DND-41 (cell line): ENCODE measurements at regions not wholly inside any gene's neighbourhood (a gene's known extent, or its start where the extent isn't known, plus 50 kb on each side); places are given as distances from the start of the nearest gene placed in this dataset.

Source experiments
- ATAC-seq: fragments of 200-7000 bp; cut with Tn5 transposase; 3 replicates; pipeline ENCODE4 v1.9.1; 2021; ENCODE audit warnings: low read depth; ENCODE audit not compliant: insufficient read depth
- DNase-seq: peaks from one replicate; pipeline ENCODE4 v3.0.0-alpha.2; 2020
- H2AFZ ChIP-seq: 2 replicates; pipeline ENCODE4 v1.6.0; 2012; ENCODE audit warnings: low read depth, low read length
- H3K27ac ChIP-seq: 2 replicates; pipeline ENCODE4 v1.5.1; 2012; ENCODE audit warnings: low read length, inconsistent platforms
- H3K27me3 ChIP-seq: fragments of 200-600 bp; sonication (generic); 2 replicates; pipeline ENCODE4 v1.6.0; 2012; ENCODE audit warnings: low read length, mild to moderate bottlenecking, inconsistent platforms; ENCODE audit not compliant: insufficient read depth, poor library complexity
- H3K36me3 ChIP-seq: 2 replicates; pipeline ENCODE4 v1.5.1; 2012; ENCODE audit warnings: low read length, inconsistent platforms; ENCODE audit not compliant: insufficient read depth
- H3K4me1 ChIP-seq: 2 replicates; pipeline ENCODE4 v1.5.1; 2012; ENCODE audit warnings: mild to moderate bottlenecking, low read length; ENCODE audit not compliant: insufficient read depth
- H3K4me2 ChIP-seq: 2 replicates; pipeline ENCODE4 v1.6.0; 2012; ENCODE audit warnings: mild to moderate bottlenecking, moderate library complexity, low read length, inconsistent platforms; ENCODE audit not compliant: insufficient read depth
- H3K4me3 ChIP-seq, 2 experiments: fragments of 200-600 bp in 1 of 2; shearing (Covaris generic) in 1 of 2; 2 replicates each; pipeline ENCODE4 v1.5.1; 2012 to 2016; ENCODE audit warnings: inconsistent platforms in 2 of 2, low read length in 2 of 2, mild to moderate bottlenecking in 2 of 2, low read depth in 1 of 2, moderate library complexity in 1 of 2
- H3K79me2 ChIP-seq: 2 replicates; pipeline ENCODE4 v1.6.0; 2012; ENCODE audit warnings: low read length, inconsistent platforms; ENCODE audit not compliant: insufficient read depth
- H3K9ac ChIP-seq: 2 replicates; pipeline ENCODE4 v1.6.0; 2012; ENCODE audit warnings: low read depth, mild to moderate bottlenecking, inconsistent platforms, low read length, moderate library complexity
- H3K9me3 ChIP-seq: 2 replicates; pipeline ENCODE4 v1.5.1; 2012; ENCODE audit warnings: low read length, moderate library complexity, mild to moderate bottlenecking, inconsistent platforms; ENCODE audit not compliant: insufficient read depth, severe bottlenecking
- H4K20me1 ChIP-seq: 2 replicates; pipeline ENCODE4 v1.6.0; 2012; ENCODE audit warnings: low read length; ENCODE audit not compliant: insufficient read depth
- CTCF ChIP-seq: IDR thresholded peaks from 2 replicates; pipeline ENCODE4 v1.5.1; 2012; ENCODE audit warnings: borderline replicate concordance, low read length, moderate library complexity, mild to moderate bottlenecking; ENCODE audit not compliant: poor library complexity, severe bottlenecking; ENCODE audit errors: extremely low read depth
- EZH2 ChIP-seq: IDR thresholded peaks from 3 replicates; pipeline ENCODE4 v1.6.1; 2012; ENCODE audit warnings: borderline replicate concordance, low read depth, mild to moderate bottlenecking, moderate library complexity, low read length, inconsistent platforms; ENCODE audit not compliant: severe bottlenecking

- H3K4me3 ChIP-seq, result no peak overlapping the region
- peaks cover 10% of the 10 kb centered on the region for H3K4me1 ChIP-seq
- no peaks in the 10 kb centered on the region for H3K9me3 ChIP-seq
- no peaks in the 10 kb centered on the region for H3K27me3 ChIP-seq
- no peak overlapping the region for H3K27ac ChIP-seq
- TF ChIP-seq CTCF, result peak; percentile 91
- TF ChIP-seq EZH2, result no peak
- H3K36me3 ChIP-seq, result no peaks in the 10 kb centered on the region
- H3K79me2 ChIP-seq, result no peaks in the 10 kb centered on the region
- no peaks in the 10 kb centered on the region for H4K20me1 ChIP-seq
- DNase-seq (peak; percentile 85), ATAC-seq (peak; percentile 95)
- H3K4me2 ChIP-seq, result peak overlapping the region; percentile 6; the same call in 1 of the 2 replicates
- H2AFZ ChIP-seq, result peak overlapping the region; percentile 4; the same call in 1 of the 2 replicates
- no peak overlapping the region for H3K9ac ChIP-seq
These were observed 61.9 kb downstream of the ADM start for GRCh38 chr11:10366568-10367331.

- Histone ChIP-seq H3K9ac (no peak overlapping the region), H3K4me2 (no peak overlapping the region), H3K4me1 (peaks cover 1% of the 10 kb centered on the region; the same call in 1 of the 2 replicates), H3K27me3 (peaks cover 4% of the 10 kb centered on the region), H3K36me3 (no peaks in the 10 kb centered on the region), H2AFZ (no peak overlapping the region), H3K27ac (no peak overlapping the region), H3K79me2 (no peaks in the 10 kb centered on the region), H4K20me1 (no peaks in the 10 kb centered on the region), H3K4me3 (no peak overlapping the region), H3K9me3 (no peaks in the 10 kb centered on the region)
- TF ChIP-seq EZH2 (no peak), CTCF (no peak)
- ATAC-seq (no peak), DNase-seq (no peak)
These were observed 67.2 kb downstream of the ADM start for GRCh38 chr11:10371926-10372641.

- H2AFZ ChIP-seq, result no peak overlapping the region
- no peak for DNase-seq
- no peak overlapping the region for H3K27ac ChIP-seq
- H3K9ac ChIP-seq, result no peak overlapping the region
- ATAC-seq, result no peak
- H4K20me1 ChIP-seq, result no peaks in the 10 kb centered on the region
- no peaks in the 10 kb centered on the region for H3K4me1 ChIP-seq
- no peak overlapping the region for H3K4me3 ChIP-seq
- H3K9me3 ChIP-seq, result no peaks in the 10 kb centered on the region
- TF ChIP-seq EZH2 (no peak), CTCF (no peak)
- peaks cover 4% of the 10 kb centered on the region for H3K27me3 ChIP-seq
- H3K36me3 ChIP-seq, result no peaks in the 10 kb centered on the region
- H3K4me2 ChIP-seq, result no peak overlapping the region
- H3K79me2 ChIP-seq, result no peaks in the 10 kb centered on the region
These were observed 68.5 kb downstream of the ADM start for GRCh38 chr11:10373340-10373739.
